HepG2 (cell line): ENCODE measurements at regions not wholly inside any gene's neighbourhood (a gene's known extent, or its start where the extent isn't known, plus 50 kb on each side); places are given as distances from the start of the nearest gene placed in this dataset.
"Not testable (repeated sequence)": the region's sequence is repeated elsewhere in the genome, so short reads cannot be mapped to it uniquely, and the experiment has no call there.

Experiments used
- GABPA ChIP-seq, 2 experiments: IDR thresholded peaks; 2 replicates each; pipeline ENCODE4 v1.6.1; 2011 to 2016; ENCODE audit warnings: low read depth in 2 of 2, low read length in 1 of 2, missing biosample characterization in 1 of 2, missing genetic modification characterization in 1 of 2
- KLF9 ChIP-seq: IDR thresholded peaks from 2 replicates; pipeline ENCODE4 v1.6.1; 2016; ENCODE audit warnings: low read depth
- MXI1 ChIP-seq: IDR thresholded peaks from 3 replicates; pipeline ENCODE4 v1.6.1; 2012; ENCODE audit warnings: low read depth, low read length, inconsistent platforms, borderline replicate concordance
- SRSF9 ChIP-seq: fragments of 200-400 bp; formaldehyde crosslinking; IDR thresholded peaks from 2 replicates; pipeline ENCODE4 v1.6.1; 2018; ENCODE audit warnings: borderline replicate concordance, mild to moderate bottlenecking, low read depth, low read length; ENCODE audit not compliant: insufficient read depth, poor library complexity, severe bottlenecking
- ZNF362 ChIP-seq: sonication (generic); formaldehyde crosslinking; IDR thresholded peaks from 2 replicates; pipeline ENCODE4 v1.4.0; 2020; ENCODE audit warnings: missing genetic modification reagents, mild to moderate bottlenecking, borderline replicate concordance
- ZNF768 ChIP-seq: sonication (generic); formaldehyde crosslinking; IDR thresholded peaks from 2 replicates; pipeline ENCODE4 v1.4.0; 2020; ENCODE audit warnings: missing genetic modification reagents
- TF ChIP-seq, protein P1 (sequence below), 2 experiments: IDR thresholded peaks; 2 replicates each; pipeline ENCODE4 v1.6.1; 2011 to 2012; ENCODE audit warnings: low read length in 2 of 2, borderline replicate concordance in 1 of 2, low read depth in 1 of 2, mild to moderate bottlenecking in 1 of 2, moderate library complexity in 1 of 2
- TF ChIP-seq, protein P2 (sequence below): sonication (generic); formaldehyde crosslinking; IDR thresholded peaks from 2 replicates; pipeline ENCODE4 v1.5.0; 2020; ENCODE audit warnings: mild to moderate bottlenecking, missing genetic modification reagents, moderate library complexity
- TF ChIP-seq, protein P3 (sequence below), 2 experiments: sonication (generic) in 1 of 2; formaldehyde crosslinking in 1 of 2; IDR thresholded peaks; 2 replicates each; pipeline versions ENCODE4 v1.5.1 to v1.6.1; 2011 to 2020; ENCODE audit warnings: borderline replicate concordance in 1 of 2, low read depth in 1 of 2, low read length in 1 of 2, mild to moderate bottlenecking in 1 of 2, missing genetic modification reagents in 1 of 2, moderate library complexity in 1 of 2

GRCh38 chr7:136260591-136260990, 283.4 kb upstream of the MTPN start:
- TF ChIP-seq GABPA (IDR thresholded peaks at IDR 0.05; ENCODE audit: low read depth, low read length); GABPA (CRISPR knock-in tag; IDR thresholded peaks at IDR 0.05; ENCODE audit: low read depth); KLF9 (CRISPR knock-in tag); ZNF768; SRSF9; MXI1; ZNF362 (CRISPR knock-in tag): not testable (repeated sequence)
- TF ChIP-seq, protein P1, sequence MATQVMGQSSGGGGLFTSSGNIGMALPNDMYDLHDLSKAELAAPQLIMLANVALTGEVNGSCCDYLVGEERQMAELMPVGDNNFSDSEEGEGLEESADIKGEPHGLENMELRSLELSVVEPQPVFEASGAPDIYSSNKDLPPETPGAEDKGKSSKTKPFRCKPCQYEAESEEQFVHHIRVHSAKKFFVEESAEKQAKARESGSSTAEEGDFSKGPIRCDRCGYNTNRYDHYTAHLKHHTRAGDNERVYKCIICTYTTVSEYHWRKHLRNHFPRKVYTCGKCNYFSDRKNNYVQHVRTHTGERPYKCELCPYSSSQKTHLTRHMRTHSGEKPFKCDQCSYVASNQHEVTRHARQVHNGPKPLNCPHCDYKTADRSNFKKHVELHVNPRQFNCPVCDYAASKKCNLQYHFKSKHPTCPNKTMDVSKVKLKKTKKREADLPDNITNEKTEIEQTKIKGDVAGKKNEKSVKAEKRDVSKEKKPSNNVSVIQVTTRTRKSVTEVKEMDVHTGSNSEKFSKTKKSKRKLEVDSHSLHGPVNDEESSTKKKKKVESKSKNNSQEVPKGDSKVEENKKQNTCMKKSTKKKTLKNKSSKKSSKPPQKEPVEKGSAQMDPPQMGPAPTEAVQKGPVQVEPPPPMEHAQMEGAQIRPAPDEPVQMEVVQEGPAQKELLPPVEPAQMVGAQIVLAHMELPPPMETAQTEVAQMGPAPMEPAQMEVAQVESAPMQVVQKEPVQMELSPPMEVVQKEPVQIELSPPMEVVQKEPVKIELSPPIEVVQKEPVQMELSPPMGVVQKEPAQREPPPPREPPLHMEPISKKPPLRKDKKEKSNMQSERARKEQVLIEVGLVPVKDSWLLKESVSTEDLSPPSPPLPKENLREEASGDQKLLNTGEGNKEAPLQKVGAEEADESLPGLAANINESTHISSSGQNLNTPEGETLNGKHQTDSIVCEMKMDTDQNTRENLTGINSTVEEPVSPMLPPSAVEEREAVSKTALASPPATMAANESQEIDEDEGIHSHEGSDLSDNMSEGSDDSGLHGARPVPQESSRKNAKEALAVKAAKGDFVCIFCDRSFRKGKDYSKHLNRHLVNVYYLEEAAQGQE (IDR thresholded peaks at IDR 0.05; ENCODE audit: borderline replicate concordance in 1 of 2, low read depth in 1 of 2, low read length in 2 of 2) = not testable (repeated sequence)
- TF ChIP-seq, protein P2, sequence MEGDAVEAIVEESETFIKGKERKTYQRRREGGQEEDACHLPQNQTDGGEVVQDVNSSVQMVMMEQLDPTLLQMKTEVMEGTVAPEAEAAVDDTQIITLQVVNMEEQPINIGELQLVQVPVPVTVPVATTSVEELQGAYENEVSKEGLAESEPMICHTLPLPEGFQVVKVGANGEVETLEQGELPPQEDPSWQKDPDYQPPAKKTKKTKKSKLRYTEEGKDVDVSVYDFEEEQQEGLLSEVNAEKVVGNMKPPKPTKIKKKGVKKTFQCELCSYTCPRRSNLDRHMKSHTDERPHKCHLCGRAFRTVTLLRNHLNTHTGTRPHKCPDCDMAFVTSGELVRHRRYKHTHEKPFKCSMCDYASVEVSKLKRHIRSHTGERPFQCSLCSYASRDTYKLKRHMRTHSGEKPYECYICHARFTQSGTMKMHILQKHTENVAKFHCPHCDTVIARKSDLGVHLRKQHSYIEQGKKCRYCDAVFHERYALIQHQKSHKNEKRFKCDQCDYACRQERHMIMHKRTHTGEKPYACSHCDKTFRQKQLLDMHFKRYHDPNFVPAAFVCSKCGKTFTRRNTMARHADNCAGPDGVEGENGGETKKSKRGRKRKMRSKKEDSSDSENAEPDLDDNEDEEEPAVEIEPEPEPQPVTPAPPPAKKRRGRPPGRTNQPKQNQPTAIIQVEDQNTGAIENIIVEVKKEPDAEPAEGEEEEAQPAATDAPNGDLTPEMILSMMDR (CRISPR knock-in tag) = not testable (repeated sequence)
- TF ChIP-seq, protein P3, sequence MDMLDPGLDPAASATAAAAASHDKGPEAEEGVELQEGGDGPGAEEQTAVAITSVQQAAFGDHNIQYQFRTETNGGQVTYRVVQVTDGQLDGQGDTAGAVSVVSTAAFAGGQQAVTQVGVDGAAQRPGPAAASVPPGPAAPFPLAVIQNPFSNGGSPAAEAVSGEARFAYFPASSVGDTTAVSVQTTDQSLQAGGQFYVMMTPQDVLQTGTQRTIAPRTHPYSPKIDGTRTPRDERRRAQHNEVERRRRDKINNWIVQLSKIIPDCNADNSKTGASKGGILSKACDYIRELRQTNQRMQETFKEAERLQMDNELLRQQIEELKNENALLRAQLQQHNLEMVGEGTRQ (IDR thresholded peaks at IDR 0.05; ENCODE audit: low read depth, low read length) = not testable (repeated sequence)
- TF ChIP-seq, protein P3 (CRISPR knock-in tag; IDR thresholded peaks at IDR 0.05; ENCODE audit: borderline replicate concordance) = not testable (repeated sequence)
